ENCODE measurements at regions not wholly inside any gene's neighbourhood (a gene's known extent, or its start where the extent isn't known, plus 50 kb on each side); places are given as distances from the start of the nearest gene placed in this dataset.

- Mint-ChIP-seq H3K27me3 (ENCODE audit: low read depth) (peaks cover 25% of the 10 kb centered on the region), H3K9me3 (peaks cover 29% of the 10 kb centered on the region), H3K36me3 (ENCODE audit: low read depth) (peaks cover 18% of the 10 kb centered on the region), H3K4me3 (no peak overlapping the region), H3K27ac (ENCODE audit: unreplicated experiment) (no peak overlapping the region), H3K4me1 (no peaks in the 10 kb centered on the region)
- TF ChIP-seq CTCF (conservative IDR thresholded peaks at IDR 0.05) = no peak
- no peak for DNase-seq (ENCODE audit: low read depth, low spot score)
Observed at GRCh38 chr14:90472632-90473031, 75.8 kb downstream of the CALM1 start.

All from neural crest cell (in vitro differentiated cells).